GM21723 (cell line): ENCODE measurements at regions not wholly inside any gene's neighbourhood (a gene's known extent, or its start where the extent isn't known, plus 50 kb on each side); places are given as distances from the start of the nearest gene placed in this dataset.
"Not testable (repeated sequence)": the region's sequence is repeated elsewhere in the genome, so short reads cannot be mapped to it uniquely, and the experiment has no call there.

Experiments used
- ATAC-seq: cut with Tn5 transposase; IDR thresholded peaks from one replicate; pipeline ENCODE4 v1.9.1; 2021; ENCODE audit warnings: mild to moderate bottlenecking, moderate library complexity; ENCODE audit not compliant: unreplicated experiment

GRCh38 chr3:110504901-110505300, 566.7 kb upstream of the NECTIN3 start:
- no peak for ATAC-seq

GRCh38 chr3:110506890-110507289, 564.7 kb upstream of the NECTIN3 start:
- ATAC-seq, result no peak

GRCh38 chr3:110507570-110507969, 564.0 kb upstream of the NECTIN3 start:
- ATAC-seq, result not testable (repeated sequence)

GRCh38 chr3:110512961-110513360, 558.7 kb upstream of the NECTIN3 start:
- no peak for ATAC-seq

- no peak for ATAC-seq
Measured at GRCh38 chr3:110518031-110518430, 553.6 kb upstream of the NECTIN3 start.

- ATAC-seq, result no peak
Measured at GRCh38 chr3:110519071-110519470, 552.5 kb upstream of the NECTIN3 start.

- no peak for ATAC-seq
Measured at GRCh38 chr3:110521019-110521418, 550.6 kb upstream of the NECTIN3 start.

- ATAC-seq, result not testable (repeated sequence)
Measured at GRCh38 chr3:110525558-110526064, 546.0 kb upstream of the NECTIN3 start.

GRCh38 chr3:110526777-110527727, 544.6 kb upstream of the NECTIN3 start:
- no peak for ATAC-seq

- no peak for ATAC-seq
Measured at GRCh38 chr3:110528305-110529121, 543.1 kb upstream of the NECTIN3 start.

GRCh38 chr3:110530902-110531301, 540.7 kb upstream of the NECTIN3 start:
- ATAC-seq, result no peak

- ATAC-seq, result no peak
Measured at GRCh38 chr3:110533089-110533488, 538.5 kb upstream of the NECTIN3 start.

- no peak for ATAC-seq
Measured at GRCh38 chr3:110542552-110543150, 529.0 kb upstream of the NECTIN3 start.

- ATAC-seq, result no peak
Measured at GRCh38 chr3:110544730-110545129, 526.9 kb upstream of the NECTIN3 start.

GRCh38 chr3:110550511-110550910, 521.1 kb upstream of the NECTIN3 start:
- no peak for ATAC-seq

- ATAC-seq, result no peak
Measured at GRCh38 chr3:110562621-110563020, 509.0 kb upstream of the NECTIN3 start.

- no peak for ATAC-seq
Measured at GRCh38 chr3:110564674-110565073, 506.9 kb upstream of the NECTIN3 start.

GRCh38 chr3:110567029-110567428, 504.6 kb upstream of the NECTIN3 start:
- ATAC-seq, result no peak

- peak; percentile 55 for ATAC-seq
Measured at GRCh38 chr3:110568246-110568645, 503.4 kb upstream of the NECTIN3 start.

GRCh38 chr3:110569073-110569472, 502.5 kb upstream of the NECTIN3 start:
- ATAC-seq, result no peak

- no peak for ATAC-seq
Measured at GRCh38 chr3:110575702-110576101, 495.9 kb upstream of the NECTIN3 start.
